LNCAP (cell line): ENCODE measurements at regions not wholly inside any gene's neighbourhood (a gene's known extent, or its start where the extent isn't known, plus 50 kb on each side); places are given as distances from the start of the nearest gene placed in this dataset.

ENCODE experiments used
- TF ChIP-seq, protein P1 (sequence below): fragments of 450-650 bp; IDR thresholded peaks from 2 replicates; pipeline ENCODE4 v1.5.1; 2017; ENCODE audit warnings: mild to moderate bottlenecking

DNA sequence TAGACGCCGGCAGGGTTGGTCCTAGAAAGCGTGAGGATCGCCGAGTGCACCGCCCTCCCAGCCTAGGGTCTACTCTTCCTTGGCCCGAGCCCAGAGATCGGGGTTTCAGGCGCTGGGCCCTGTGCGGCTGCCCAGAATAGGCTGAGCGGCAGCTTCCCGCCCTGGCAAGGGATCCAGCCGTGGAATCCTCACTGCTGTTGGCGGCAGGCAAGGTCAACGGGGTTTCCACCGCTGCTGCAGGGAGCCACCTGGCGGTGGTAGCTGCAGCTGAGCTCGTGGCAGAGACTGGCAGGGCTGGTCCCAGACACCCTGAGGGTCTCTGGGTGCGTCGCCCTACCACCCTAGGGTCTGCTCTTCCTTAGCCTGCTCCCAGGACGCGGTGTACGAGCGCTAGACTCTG lies 583.1 kb downstream of the TUBA3C start:
- TF ChIP-seq, protein P1, sequence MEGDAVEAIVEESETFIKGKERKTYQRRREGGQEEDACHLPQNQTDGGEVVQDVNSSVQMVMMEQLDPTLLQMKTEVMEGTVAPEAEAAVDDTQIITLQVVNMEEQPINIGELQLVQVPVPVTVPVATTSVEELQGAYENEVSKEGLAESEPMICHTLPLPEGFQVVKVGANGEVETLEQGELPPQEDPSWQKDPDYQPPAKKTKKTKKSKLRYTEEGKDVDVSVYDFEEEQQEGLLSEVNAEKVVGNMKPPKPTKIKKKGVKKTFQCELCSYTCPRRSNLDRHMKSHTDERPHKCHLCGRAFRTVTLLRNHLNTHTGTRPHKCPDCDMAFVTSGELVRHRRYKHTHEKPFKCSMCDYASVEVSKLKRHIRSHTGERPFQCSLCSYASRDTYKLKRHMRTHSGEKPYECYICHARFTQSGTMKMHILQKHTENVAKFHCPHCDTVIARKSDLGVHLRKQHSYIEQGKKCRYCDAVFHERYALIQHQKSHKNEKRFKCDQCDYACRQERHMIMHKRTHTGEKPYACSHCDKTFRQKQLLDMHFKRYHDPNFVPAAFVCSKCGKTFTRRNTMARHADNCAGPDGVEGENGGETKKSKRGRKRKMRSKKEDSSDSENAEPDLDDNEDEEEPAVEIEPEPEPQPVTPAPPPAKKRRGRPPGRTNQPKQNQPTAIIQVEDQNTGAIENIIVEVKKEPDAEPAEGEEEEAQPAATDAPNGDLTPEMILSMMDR: peak; percentile 35; the same call in 1 of the 2 replicates
